Stomach smooth muscle (tissue), 2 donors: ENCODE measurements at regions not wholly inside any gene's neighbourhood (a gene's known extent, or its start where the extent isn't known, plus 50 kb on each side); places are given as distances from the start of the nearest gene placed in this dataset.
A peak's percentile ranks its signal among the peaks of the same experiment; 100 is the strongest.

ENCODE experiments used
- H3K27ac ChIP-seq: one replicate; pipeline ENCODE4 v1.7.0; 2013; ENCODE audit warnings: mild to moderate bottlenecking, low read length, inconsistent platforms
- H3K27me3 ChIP-seq, 2 donors: one replicate each; pipeline ENCODE4 v1.7.0; 2013; ENCODE audit warnings: low read length in 2 of 2; ENCODE audit not compliant: insufficient read depth in 2 of 2, control insufficient read depth in 1 of 2
- H3K36me3 ChIP-seq, 2 donors: one replicate each; pipeline ENCODE4 v1.7.0; 2013; ENCODE audit warnings: low read length in 2 of 2; ENCODE audit not compliant: control insufficient read depth in 2 of 2, insufficient read depth in 2 of 2
- H3K4me1 ChIP-seq: one replicate; pipeline ENCODE4 v1.7.0; 2013; ENCODE audit warnings: low read length; ENCODE audit not compliant: control insufficient read depth, insufficient read depth
- H3K4me3 ChIP-seq, 2 donors: one replicate each; pipeline ENCODE4 v1.7.0; 2013; ENCODE audit warnings: low read length in 2 of 2
- H3K9ac ChIP-seq, 2 donors: one replicate each; pipeline ENCODE4 v1.7.0; 2013; ENCODE audit warnings: low read length in 2 of 2, mild to moderate bottlenecking in 1 of 2
- H3K9me3 ChIP-seq, 2 donors: one replicate each; pipeline ENCODE4 v1.7.0; 2013; ENCODE audit warnings: low read length in 2 of 2; ENCODE audit not compliant: control insufficient read depth in 2 of 2
- donor health status: healthy.
- donor health status: Pancreatic carcinoma.

DNA sequence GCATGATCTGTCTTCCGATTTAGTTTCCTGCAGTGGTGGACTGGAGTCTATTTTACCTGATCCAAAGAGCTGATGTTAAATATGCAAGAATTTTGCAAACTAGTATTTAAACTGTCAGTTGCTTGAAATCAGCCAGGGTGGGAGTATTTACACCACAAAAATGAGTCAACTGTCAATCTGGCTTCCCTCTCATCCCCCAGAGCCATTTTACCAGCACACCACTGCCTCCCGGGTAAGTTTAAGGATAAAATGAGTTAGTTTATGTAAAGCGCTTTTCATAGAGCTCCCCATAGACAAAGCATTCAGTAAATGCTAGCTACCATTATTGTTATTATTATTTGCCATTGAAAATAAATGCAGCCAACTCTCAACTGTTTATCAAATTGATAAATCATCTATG is 106.3 kb upstream of the FRMD6 start:
- Histone ChIP-seq H3K4me3 (no peak overlapping the region), H3K9me3 (no peaks in the 10 kb centered on the region), H3K36me3 (no peaks in the 10 kb centered on the region), H3K9ac (no peak overlapping the region), H3K27me3 (no peaks in the 10 kb centered on the region), H3K27ac (no peak overlapping the region), H3K4me1 (peaks cover 4% of the 10 kb centered on the region)

DNA sequence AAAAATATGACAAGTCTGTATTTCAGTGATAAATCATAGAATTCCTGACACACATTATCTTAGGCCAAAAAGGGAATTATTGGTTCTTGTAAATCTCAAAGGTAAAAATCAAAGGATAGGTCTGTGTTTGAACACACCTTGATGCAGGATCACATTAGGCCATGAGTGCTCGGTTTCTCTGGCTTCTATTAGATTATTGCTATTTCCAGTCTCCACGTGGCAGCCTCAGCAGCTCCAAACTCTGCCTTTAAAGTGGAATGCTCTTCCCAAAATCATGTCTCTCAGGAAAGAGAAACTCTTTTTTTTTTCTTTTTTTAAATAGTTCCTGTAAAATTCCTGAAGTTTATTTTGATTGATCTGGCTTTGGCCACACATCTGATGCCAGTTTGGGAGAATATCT is 105.6 kb upstream of the FRMD6 start:
- Histone ChIP-seq H3K27me3 (no peaks in the 10 kb centered on the region), H3K4me3 (no peak overlapping the region), H3K9ac (no peak overlapping the region), H3K36me3 (no peaks in the 10 kb centered on the region), H3K27ac (no peak overlapping the region), H3K4me1 (peaks cover 4% of the 10 kb centered on the region), H3K9me3 (no peaks in the 10 kb centered on the region)

DNA sequence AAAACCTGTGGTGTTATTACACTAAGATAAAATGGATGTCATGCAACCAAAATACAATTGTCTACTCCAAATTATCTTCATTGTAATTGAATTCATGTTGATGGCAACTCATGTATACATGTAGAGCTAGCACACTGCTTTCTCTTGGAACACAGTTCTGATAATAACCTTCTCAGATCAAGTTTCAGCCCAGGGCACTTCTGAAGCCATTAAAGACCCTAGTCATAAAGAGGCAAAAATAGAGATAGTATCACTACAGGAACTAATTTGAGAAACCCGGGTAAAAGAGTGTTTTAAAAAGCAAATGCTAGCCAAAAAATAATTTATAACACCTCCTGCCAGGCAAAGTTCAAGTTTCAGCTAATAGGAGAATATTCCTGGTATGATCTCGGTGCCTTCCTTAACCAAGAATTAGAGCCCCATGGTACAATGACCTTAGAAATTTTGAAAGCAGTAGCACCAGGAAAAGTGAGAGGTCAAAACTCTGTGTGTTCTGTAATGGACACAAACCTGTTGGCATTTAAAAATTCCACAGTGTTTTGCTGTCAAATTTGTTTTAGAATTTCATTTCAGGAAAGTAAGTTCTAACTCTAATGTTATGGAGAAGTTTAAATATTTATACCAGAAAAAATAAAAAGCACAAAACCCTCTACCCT is 105.0 kb upstream of the FRMD6 start:
- H3K9ac ChIP-seq, result peak overlapping the region in 1 of 2 donors; percentile 24
- no peaks in the 10 kb centered on the region for H3K36me3 ChIP-seq
- H3K9me3 ChIP-seq, result no peaks in the 10 kb centered on the region
- no peak overlapping the region for H3K4me3 ChIP-seq
- peak overlapping the region; percentile 64 for H3K27ac ChIP-seq
- H3K27me3 ChIP-seq, result no peaks in the 10 kb centered on the region
- H3K4me1 ChIP-seq, result peaks cover 4% of the 10 kb centered on the region

DNA sequence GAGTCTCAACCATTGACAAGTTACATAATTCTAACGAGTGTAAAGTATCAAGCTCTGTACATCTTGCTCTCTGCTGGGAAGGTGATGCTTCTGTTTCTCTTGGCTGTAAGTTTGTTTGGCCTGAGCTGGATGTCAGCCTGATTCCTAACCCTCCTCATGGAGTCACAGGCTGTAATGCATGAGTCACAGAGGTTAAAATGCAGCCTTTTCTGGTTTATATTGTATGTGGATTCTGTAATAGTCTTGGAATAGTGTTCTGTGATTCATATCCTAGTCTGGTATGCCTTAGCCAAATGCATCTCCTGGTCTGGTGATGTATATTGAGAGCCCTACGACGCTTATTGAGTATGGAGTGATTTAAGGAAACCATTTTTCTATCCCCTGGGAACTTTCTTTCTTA is 104.5 kb upstream of the FRMD6 start:
- no peaks in the 10 kb centered on the region for H3K36me3 ChIP-seq
- H3K4me1 ChIP-seq, result peaks cover 4% of the 10 kb centered on the region
- no peaks in the 10 kb centered on the region for H3K27me3 ChIP-seq
- H3K9ac ChIP-seq, result peak overlapping the region in 1 of 2 donors; percentile 34
- no peak overlapping the region for H3K4me3 ChIP-seq
- H3K27ac ChIP-seq, result peak overlapping the region; percentile 64
- no peaks in the 10 kb centered on the region for H3K9me3 ChIP-seq

DNA sequence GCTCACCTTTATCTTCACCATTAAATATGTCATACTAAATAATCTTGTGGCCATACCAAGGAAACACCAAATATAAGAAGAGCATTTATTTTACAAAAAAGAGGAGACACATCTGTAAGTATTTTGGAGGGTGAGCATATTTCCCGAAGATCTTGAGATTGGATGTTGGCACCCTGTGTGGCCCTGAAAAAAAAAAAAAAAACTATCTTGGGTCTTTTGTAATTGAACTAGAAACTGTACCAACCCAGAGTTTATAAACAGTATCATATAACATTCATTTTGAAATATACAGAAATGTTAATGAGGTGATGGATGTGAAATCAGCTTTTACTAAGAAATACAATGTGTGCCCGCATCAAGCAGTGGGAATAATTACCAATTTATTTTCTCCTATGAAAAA is 104.0 kb upstream of the FRMD6 start:
- Histone ChIP-seq H3K4me1 (peaks cover 4% of the 10 kb centered on the region), H3K9ac (peak overlapping the region; percentile 22 to 34), H3K36me3 (no peaks in the 10 kb centered on the region), H3K4me3 (no peak overlapping the region), H3K27ac (peak overlapping the region; percentile 64), H3K27me3 (no peaks in the 10 kb centered on the region), H3K9me3 (no peaks in the 10 kb centered on the region)

DNA sequence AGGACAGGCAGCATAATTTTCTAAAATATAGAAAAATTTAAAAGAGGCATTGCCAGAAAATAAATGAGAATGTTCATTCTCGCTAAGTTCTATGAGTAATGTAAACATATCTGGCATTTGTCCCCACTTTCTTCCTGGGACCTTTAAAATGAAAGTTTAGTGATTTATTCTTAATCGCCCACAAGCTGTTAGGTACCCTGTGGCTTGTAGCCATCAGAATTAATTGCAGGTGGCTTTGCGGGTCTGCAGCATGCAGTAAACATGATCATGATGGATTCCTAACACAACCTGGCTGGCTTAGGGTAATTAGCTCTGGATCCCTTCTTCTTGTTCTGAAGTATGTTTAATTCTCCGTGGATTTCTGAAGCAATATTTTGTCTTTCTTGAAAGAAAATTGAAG is 103.5 kb upstream of the FRMD6 start:
- H3K4me1 ChIP-seq, result peaks cover 4% of the 10 kb centered on the region
- H3K27ac ChIP-seq, result peak overlapping the region; percentile 64
- no peaks in the 10 kb centered on the region for H3K36me3 ChIP-seq
- peak overlapping the region in 1 of 2 donors; percentile 34 for H3K9ac ChIP-seq
- H3K9me3 ChIP-seq, result no peaks in the 10 kb centered on the region
- no peaks in the 10 kb centered on the region for H3K27me3 ChIP-seq
- H3K4me3 ChIP-seq, result no peak overlapping the region

DNA sequence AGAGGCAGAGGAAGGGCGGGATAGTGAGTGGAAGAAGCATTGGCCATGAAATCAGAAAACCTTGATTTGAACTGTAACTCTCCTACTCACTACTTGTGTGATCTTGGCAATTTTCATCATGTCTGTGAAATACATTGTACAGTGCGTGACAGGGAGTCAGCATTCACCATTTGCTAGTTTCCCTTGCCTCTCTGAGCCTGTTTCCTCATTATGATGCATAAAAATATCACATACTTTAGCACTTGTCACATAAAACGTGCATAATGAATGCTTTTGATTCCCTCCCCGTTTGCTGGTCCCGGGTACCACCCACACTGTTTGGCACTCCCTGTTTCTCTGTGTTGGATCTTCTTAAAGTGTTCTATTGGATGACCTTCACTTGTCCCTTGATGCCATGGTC is 101.1 kb upstream of the FRMD6 start:
- Histone ChIP-seq H3K9ac (no peak overlapping the region), H3K4me3 (no peak overlapping the region), H3K27ac (no peak overlapping the region), H3K36me3 (no peaks in the 10 kb centered on the region), H3K4me1 (peaks cover 4% of the 10 kb centered on the region), H3K9me3 (no peaks in the 10 kb centered on the region), H3K27me3 (no peaks in the 10 kb centered on the region)

DNA sequence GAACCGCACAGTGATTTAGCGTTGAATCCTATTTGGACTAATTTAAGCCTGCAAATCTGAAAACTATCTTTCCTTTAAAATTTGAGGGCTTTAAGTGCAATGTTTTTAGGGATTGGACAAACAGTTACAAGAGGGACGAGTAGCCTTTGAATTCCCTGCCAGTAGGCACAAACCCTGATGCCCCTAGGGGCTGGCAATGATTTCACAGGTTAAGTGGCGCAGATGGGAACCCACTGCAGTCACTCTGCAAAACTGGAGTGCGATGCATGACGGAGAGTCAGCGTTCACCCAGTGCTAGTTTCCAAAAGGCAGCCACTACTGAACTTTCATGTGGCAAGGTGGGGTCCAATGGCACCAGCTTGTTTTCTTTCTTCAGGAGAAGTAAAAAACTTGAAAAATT is 99.4 kb upstream of the FRMD6 start:
- no peaks in the 10 kb centered on the region for H3K4me1 ChIP-seq
- no peak overlapping the region for H3K9ac ChIP-seq
- no peak overlapping the region for H3K27ac ChIP-seq
- H3K4me3 ChIP-seq, result no peak overlapping the region
- H3K27me3 ChIP-seq, result no peaks in the 10 kb centered on the region
- H3K9me3 ChIP-seq, result no peaks in the 10 kb centered on the region
- no peaks in the 10 kb centered on the region for H3K36me3 ChIP-seq

DNA sequence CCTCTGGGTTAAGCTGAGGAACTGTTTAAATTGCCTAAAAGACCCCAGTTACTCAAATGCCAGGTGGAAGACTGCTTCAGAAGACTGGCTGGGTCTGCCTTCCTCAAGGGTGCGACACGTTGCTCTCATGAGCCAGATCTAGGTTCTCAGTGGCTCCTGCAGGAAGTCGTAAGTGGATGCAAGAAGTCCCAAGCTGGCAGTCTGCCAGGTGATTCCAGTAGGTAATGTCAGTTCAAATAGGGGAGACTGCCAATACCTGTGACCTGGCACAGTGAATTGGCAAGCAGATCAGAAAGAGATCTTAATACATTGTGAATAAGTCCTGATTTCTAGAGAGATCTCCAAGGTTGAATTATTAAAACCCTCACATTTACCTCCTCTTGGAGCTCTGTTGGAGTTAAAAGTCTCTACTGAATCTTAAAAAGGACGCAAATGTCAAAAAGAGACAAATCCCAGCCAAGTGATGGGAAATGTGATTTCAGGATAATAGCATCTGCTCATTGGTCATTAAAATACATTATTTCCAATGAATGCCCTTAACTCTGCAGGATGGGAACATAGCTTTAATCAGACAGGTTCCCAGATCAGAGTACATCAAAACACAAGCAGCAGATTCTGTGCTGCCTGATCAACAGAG is 98.8 kb upstream of the FRMD6 start:
- Histone ChIP-seq H3K27ac (no peak overlapping the region), H3K4me1 (no peaks in the 10 kb centered on the region)

DNA sequence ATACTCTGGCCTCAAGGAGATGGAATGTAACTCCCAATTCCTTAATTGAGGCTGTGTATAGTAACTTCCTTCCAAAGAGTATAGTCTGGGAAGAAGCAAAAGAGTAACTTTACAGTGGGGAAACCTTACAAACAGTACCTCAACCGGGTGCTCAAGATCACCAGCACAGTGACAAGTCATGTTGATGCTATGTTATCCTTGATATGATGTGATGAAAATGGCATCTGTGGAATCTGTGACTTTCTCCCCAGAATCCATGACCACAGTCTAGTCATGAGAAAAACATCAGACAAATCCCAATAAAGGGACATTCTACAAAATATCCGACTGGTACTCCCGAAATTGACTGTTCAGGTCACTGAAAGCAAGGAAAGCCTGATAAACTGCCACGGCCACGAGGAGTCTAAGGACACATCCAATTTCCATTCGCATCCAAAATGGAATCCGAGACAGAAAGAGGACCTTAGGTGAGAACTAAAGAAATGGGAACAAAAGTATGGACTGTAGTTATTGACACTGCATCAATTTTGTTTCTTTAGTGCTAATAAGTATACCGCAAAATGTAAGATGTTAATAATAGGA is 97.3 kb upstream of the FRMD6 start:
- no peaks in the 10 kb centered on the region for H3K27me3 ChIP-seq
- peaks cover 3% of the 10 kb centered on the region for H3K4me1 ChIP-seq
- no peak overlapping the region for H3K4me3 ChIP-seq
- H3K27ac ChIP-seq, result no peak overlapping the region
- no peaks in the 10 kb centered on the region for H3K9me3 ChIP-seq
- no peak overlapping the region for H3K9ac ChIP-seq
- no peaks in the 10 kb centered on the region for H3K36me3 ChIP-seq

More for the DNA sequence above, 98.8 kb upstream of the FRMD6 start:
- no peak overlapping the region for H3K9ac ChIP-seq
- no peaks in the 10 kb centered on the region for H3K9me3 ChIP-seq
- no peaks in the 10 kb centered on the region for H3K36me3 ChIP-seq
- no peak overlapping the region for H3K4me3 ChIP-seq
- no peaks in the 10 kb centered on the region for H3K27me3 ChIP-seq

DNA sequence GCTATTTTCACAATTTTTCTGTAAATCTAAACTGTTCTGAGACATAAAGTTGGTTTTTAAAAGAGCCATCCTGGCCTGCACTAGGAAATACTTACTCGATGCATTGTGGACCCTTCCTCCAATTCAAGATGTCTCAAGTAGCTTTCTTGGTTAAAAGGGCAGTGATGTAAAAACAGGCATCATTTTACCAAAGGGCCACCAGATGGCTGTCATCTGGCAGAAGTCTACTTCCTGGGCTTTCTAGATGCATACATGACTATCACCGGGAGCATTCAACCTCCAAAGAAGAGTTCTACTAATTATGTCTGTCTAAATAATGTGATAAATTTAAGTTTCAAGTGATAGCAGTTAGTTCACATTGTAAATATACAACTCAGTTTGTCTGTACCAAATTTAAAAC is 96.8 kb upstream of the FRMD6 start:
- Histone ChIP-seq H3K9ac (no peak overlapping the region), H3K9me3 (no peaks in the 10 kb centered on the region), H3K27ac (no peak overlapping the region), H3K4me1 (peaks cover 3% of the 10 kb centered on the region), H3K27me3 (no peaks in the 10 kb centered on the region), H3K4me3 (no peak overlapping the region), H3K36me3 (no peaks in the 10 kb centered on the region)
